ENCODE measurements at regions not wholly inside any gene's neighbourhood (a gene's known extent, or its start where the extent isn't known, plus 50 kb on each side); places are given as distances from the start of the nearest gene placed in this dataset.
"Not testable (repeated sequence)": the region's sequence is repeated elsewhere in the genome, so short reads cannot be mapped to it uniquely, and the experiment has no call there.

DNA sequence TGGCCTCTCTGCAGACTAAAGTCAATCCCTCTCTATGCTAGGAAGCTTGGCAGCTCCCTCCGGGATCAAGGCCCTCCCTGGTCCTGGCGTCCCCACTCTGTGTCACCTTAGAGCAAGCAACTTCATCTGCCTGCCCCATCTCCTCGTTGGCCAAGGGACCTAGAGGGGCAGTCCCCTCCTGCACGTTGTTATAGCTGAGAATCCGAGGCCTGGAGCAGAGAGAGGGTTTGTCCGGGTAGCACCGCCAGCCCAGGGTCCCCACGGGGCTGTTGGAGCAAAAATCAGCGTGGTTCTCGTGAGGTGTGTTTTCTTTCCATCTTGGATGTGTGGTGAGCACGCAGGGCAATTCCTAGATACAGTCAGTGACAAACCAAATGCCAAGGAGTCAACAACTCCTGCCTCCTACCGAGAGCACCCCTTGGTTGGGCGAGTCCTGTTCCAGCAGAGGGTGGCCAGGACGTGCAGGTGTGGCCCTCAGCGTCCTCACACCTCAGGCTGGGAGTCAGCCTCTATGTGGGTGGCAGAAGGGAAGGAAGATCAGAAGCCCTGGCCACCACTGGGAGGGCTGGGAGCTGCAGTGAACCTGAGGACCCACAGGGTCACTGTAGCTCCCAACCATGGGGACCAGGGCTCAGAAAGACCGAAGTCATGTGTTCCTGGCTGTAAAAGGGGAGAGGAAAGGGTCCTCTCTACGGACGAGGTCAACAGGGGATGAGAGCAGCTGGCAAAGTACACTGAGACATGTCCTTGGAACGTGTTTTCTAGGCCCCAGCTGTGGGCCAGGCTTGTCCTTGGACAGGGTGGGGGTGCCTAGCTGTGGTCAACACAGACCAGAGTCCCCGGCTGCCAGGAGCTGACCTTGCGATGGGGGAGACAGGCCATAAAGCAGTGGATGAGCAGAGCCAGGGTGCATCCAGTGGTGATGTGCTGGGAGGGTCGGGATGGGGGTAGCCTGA is 85.6 kb upstream of the CIBAR2 start:
- Histone ChIP-seq H3K4me1 (ENCODE audit: insufficient read depth, low read length) (peaks cover 58% of the 10 kb centered on the region), H3K27me3 (ENCODE audit: insufficient read depth, low read length) (no peaks in the 10 kb centered on the region), H2AFZ (ENCODE audit: low read depth, low read length) (no peak overlapping the region), H3K4me3 (ENCODE audit: low read length) (no peak overlapping the region), H3K9me3 (ENCODE audit: low read length) (no peaks in the 10 kb centered on the region), H3K36me3 (ENCODE audit: insufficient read depth, low read length) (no peaks in the 10 kb centered on the region)

- H2AFZ ChIP-seq (ENCODE audit: low read depth, low read length): no peak overlapping the region
- H3K27me3 ChIP-seq (ENCODE audit: insufficient read depth, low read length): no peaks in the 10 kb centered on the region
- peaks cover 57% of the 10 kb centered on the region for H3K4me1 ChIP-seq (ENCODE audit: insufficient read depth, low read length)
- H3K36me3 ChIP-seq (ENCODE audit: insufficient read depth, low read length): no peaks in the 10 kb centered on the region
- H3K4me3 ChIP-seq (ENCODE audit: low read length): no peak overlapping the region
- H3K9me3 ChIP-seq (ENCODE audit: low read length): no peaks in the 10 kb centered on the region
These were observed 86.9 kb upstream of the CIBAR2 start for GRCh38 chr16:85199069-85199725.

DNA sequence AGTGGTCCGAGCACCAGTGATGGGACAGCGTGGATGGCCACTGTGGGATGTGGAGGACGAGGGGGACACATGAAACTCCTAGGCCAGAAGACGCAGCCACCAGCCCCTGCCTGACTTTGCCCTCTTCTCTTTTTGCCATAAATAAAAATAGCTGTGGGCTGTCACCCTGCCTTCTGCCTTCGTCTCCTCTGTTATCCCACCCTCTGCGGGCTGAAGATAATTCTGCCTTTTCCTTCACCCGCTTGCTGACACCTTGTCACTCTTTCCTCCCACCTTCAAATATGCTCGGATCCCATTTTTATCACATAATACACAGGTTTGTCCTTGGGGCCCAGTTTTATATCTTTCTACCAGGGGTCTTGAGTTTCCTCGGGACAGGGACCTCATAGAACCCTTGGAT is 87.6 kb upstream of the CIBAR2 start:
- Histone ChIP-seq H3K4me1 (ENCODE audit: insufficient read depth, low read length) (peaks cover 50% of the 10 kb centered on the region), H3K4me3 (ENCODE audit: low read length) (no peak overlapping the region)

DNA sequence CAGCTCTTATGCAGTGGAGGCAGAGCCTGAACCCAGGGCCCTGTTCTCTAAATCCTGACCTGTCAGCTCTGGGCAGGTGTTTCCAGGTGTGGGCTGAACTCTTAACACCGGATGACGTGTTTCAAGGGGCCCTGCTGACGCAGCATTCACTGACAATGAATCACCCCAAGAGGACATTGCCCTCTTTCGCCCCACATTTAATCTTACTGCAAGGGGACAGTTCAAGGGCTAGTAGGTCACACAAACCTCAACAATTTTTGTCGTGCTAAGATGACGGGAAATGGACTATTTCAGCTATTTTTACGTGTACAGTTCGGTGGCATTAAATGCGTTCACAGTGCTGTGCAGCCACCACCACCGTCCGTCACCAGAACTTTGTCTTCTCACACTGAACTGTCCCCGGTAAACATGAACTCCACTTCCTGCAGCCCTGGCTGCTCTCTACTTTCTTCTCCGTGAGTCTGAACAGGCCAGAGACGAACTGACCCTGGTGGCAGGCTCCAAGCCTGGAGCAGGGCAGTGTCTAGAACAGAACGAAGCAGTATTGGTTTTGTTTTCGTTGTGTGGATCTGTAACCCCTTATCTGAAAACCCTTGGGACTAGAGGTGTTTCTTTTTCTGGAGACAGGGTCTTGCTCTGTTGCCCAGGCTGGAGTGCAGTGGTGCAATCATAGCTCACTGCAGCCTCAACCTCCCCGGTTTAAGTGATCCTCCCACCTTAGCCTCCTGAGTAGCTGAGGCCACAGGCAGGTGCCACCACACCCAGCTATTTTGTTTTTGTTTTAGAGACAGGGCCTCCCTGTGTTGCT is 88.4 kb upstream of the CIBAR2 start:
- H3K36me3 ChIP-seq (ENCODE audit: insufficient read depth, low read length): no peaks in the 10 kb centered on the region
- no peak overlapping the region for H2AFZ ChIP-seq (ENCODE audit: low read depth, low read length)
- H3K27me3 ChIP-seq (ENCODE audit: insufficient read depth, low read length): no peaks in the 10 kb centered on the region
- peaks cover 42% of the 10 kb centered on the region for H3K4me1 ChIP-seq (ENCODE audit: insufficient read depth, low read length)
- H3K4me3 ChIP-seq (ENCODE audit: low read length): no peak overlapping the region
- no peaks in the 10 kb centered on the region for H3K9me3 ChIP-seq (ENCODE audit: low read length)

More for the DNA sequence above, 87.6 kb upstream of the CIBAR2 start:
- Histone ChIP-seq H2AFZ (ENCODE audit: low read depth, low read length) (no peak overlapping the region), H3K9me3 (ENCODE audit: low read length) (no peaks in the 10 kb centered on the region), H3K27me3 (ENCODE audit: insufficient read depth, low read length) (no peaks in the 10 kb centered on the region), H3K36me3 (ENCODE audit: insufficient read depth, low read length) (no peaks in the 10 kb centered on the region)

DNA sequence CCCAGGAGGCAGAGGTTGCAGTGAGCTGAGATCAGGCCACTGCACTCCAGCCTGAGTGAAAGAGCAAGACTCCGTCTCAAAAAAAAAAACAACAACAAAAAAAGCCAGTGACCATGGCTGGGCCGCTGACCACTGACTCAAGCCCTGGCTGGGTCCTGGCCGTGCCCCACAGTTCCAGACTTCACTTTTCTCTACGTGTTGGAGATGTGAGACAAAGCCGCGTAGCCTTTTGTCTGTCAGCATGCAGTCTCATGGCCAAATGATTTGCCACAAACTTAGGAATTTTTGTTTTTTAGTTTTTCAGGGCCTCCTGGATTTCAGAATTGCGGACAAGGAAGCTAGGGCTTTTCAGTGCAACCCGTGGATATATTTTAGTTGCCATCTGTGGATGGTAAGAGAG is 89.3 kb upstream of the CIBAR2 start:
- Histone ChIP-seq H3K9me3 (ENCODE audit: low read length) (no peaks in the 10 kb centered on the region), H3K36me3 (ENCODE audit: insufficient read depth, low read length) (no peaks in the 10 kb centered on the region), H2AFZ (ENCODE audit: low read depth, low read length) (peak overlapping the region; percentile 21), H3K27me3 (ENCODE audit: insufficient read depth, low read length) (no peaks in the 10 kb centered on the region), H3K4me3 (ENCODE audit: low read length) (peak overlapping the region; percentile 15), H3K4me1 (ENCODE audit: insufficient read depth, low read length) (peaks cover 39% of the 10 kb centered on the region)

DNA sequence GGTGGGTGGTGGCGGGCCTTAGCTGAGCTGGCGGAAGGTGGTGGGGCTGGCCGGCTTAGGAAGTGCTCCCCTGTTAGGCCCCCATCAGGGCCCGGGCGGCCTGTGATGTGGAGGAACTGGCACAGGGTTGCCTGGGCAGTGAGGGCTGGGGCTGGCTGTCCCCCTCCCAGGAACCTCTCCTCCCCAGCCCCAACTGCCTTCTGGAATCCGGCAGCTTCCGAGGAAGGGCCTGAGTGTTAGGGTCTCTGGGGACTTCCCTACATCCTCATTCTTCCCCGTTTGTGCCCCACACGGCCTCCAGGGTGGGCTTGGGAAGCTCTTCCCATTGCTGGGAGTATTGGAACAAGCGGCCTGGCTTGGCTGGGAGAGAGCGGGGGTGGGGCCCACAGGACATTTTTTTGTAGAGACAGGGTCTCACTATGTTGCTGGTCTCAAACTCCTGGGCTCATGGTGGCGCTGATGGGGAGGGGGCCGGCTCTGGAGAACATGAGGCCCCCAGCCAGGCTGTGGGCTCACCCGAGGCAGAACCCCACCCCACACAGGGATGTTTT is 89.9 kb upstream of the CIBAR2 start:
- Histone ChIP-seq H2AFZ (ENCODE audit: low read depth, low read length) (peak overlapping the region; percentile 21), H3K4me3 (ENCODE audit: low read length) (peak overlapping the region; percentile 15), H3K9me3 (ENCODE audit: low read length) (no peaks in the 10 kb centered on the region), H3K4me1 (ENCODE audit: insufficient read depth, low read length) (peaks cover 40% of the 10 kb centered on the region), H3K27me3 (ENCODE audit: insufficient read depth, low read length) (no peaks in the 10 kb centered on the region), H3K36me3 (ENCODE audit: insufficient read depth, low read length) (no peaks in the 10 kb centered on the region)

DNA sequence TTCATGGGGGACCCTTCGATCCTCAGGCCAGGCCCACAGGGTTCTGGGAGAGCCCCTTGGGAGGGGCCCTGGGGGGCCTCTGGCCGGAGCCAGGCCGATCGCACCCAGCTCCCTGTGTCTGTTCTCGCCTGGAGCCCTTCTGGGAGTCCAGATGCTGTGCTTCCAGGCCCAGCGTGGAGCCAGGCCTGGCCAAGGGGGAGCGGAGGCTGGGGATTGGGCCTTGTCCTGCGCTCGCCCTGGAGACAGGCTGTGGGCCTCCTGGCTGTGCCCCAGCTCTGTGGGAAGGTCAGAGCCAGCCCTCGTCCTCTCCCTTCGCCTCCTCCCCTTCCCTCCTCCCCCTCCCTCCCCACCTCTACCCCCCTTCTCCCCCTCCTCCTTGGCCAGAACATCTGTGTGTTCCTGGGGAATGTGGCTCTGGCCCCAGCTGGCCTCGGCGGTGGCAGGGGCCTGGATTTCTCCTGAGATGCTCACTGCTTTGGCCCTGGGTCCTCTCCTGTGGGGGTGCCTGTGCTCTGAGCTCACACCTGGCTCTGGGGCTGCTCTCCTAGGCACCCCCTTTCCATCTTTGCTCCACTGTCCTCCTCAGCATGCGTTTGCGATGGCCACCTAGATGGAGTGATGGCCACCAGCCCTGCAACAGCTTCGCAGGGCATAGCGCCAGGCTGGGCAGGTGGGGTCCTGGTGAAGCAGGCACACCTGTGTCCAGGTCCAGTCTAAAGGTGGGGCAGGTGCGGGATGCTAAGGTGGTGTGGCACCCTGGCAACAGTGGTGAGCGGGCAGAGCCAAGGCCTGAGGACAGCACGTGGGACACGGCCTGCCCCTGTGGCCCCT is 90.6 kb upstream of the CIBAR2 start:
- H3K36me3 ChIP-seq (ENCODE audit: insufficient read depth, low read length): no peaks in the 10 kb centered on the region
- peak overlapping the region; percentile 15 for H3K4me3 ChIP-seq (ENCODE audit: low read length)
- H2AFZ ChIP-seq (ENCODE audit: low read depth, low read length): no peak overlapping the region
- H3K4me1 ChIP-seq (ENCODE audit: insufficient read depth, low read length): peaks cover 47% of the 10 kb centered on the region
- H3K27me3 ChIP-seq (ENCODE audit: insufficient read depth, low read length): no peaks in the 10 kb centered on the region
- no peaks in the 10 kb centered on the region for H3K9me3 ChIP-seq (ENCODE audit: low read length)

DNA sequence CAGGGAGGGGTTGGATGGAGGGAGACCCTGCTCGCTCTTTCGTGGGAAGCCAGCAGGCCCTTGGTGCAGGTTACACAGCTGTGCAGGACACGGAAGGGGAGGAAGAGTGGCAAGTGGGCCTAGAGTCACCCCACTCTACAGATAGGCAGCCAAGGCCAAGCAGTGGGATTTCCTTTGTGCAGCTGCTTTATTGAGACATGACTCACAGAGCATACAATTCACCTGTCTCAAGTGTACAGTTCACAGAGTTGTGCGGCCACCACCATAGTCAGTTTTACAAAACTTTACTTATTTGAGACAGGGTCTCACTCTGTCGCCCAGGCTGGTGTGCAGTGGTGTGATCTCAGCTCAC is 91.2 kb upstream of the CIBAR2 start:
- no peaks in the 10 kb centered on the region for H3K9me3 ChIP-seq (ENCODE audit: low read length)
- H3K36me3 ChIP-seq (ENCODE audit: insufficient read depth, low read length): no peaks in the 10 kb centered on the region
- no peak overlapping the region for H2AFZ ChIP-seq (ENCODE audit: low read depth, low read length)
- H3K4me3 ChIP-seq (ENCODE audit: low read length): no peak overlapping the region
- peaks cover 49% of the 10 kb centered on the region for H3K4me1 ChIP-seq (ENCODE audit: insufficient read depth, low read length)
- no peaks in the 10 kb centered on the region for H3K27me3 ChIP-seq (ENCODE audit: insufficient read depth, low read length)

GRCh38 chr16:85204242-85205010 is 92.2 kb upstream of the CIBAR2 start:
- no peaks in the 10 kb centered on the region for H3K27me3 ChIP-seq (ENCODE audit: insufficient read depth, low read length)
- no peaks in the 10 kb centered on the region for H3K36me3 ChIP-seq (ENCODE audit: insufficient read depth, low read length)
- no peak overlapping the region for H3K4me3 ChIP-seq (ENCODE audit: low read length)
- no peak overlapping the region for H2AFZ ChIP-seq (ENCODE audit: low read depth, low read length)
- H3K9me3 ChIP-seq (ENCODE audit: low read length): no peaks in the 10 kb centered on the region
- H3K4me1 ChIP-seq (ENCODE audit: insufficient read depth, low read length): peaks cover 49% of the 10 kb centered on the region

- not testable (repeated sequence) for H3K4me3 ChIP-seq (ENCODE audit: low read length); H3K27me3 ChIP-seq (ENCODE audit: insufficient read depth, low read length); H3K9me3 ChIP-seq (ENCODE audit: low read length); H2AFZ ChIP-seq (ENCODE audit: low read depth, low read length); H3K36me3 ChIP-seq (ENCODE audit: insufficient read depth, low read length)
- H3K4me1 ChIP-seq (ENCODE audit: insufficient read depth, low read length): peaks cover 49% of the 10 kb centered on the region
These were observed 93.0 kb upstream of the CIBAR2 start for GRCh38 chr16:85205257-85205656.

DNA sequence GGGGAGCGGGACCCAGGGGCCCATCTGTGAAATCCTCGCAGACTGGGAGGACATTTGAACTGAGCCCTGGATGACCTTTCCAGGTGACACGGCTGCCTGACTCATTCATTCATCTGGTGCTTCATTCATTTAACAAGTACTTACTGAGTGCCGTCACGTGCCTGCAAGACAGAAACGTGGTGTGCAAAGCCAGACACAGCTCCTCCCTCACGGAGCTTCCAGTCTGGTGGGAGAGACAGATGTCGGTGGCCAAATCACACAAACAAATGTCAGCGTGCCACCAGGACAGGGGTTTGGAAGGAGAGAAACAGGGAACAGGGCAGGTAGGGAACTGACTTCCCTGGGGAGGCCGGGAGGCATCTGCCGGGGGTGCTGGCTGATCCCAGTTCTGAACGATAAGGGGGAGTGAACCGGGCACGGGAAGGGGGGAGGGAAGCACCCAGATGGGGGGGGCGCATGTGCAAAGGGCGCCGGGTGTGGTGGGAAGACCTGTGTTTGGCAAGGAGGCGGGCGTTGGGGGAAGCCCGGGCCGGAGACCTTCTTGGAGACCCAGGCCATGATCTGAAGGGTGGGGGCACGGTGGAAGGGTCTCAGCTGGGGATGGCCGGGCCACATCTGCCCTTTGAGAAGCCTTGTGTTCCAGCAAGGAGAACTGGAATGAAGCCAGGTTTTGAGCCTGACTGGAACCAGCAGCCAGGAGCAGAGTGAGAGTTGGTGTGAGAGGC is 93.6 kb upstream of the CIBAR2 start:
- Histone ChIP-seq H3K4me3 (ENCODE audit: low read length) (no peak overlapping the region), H2AFZ (ENCODE audit: low read depth, low read length) (no peak overlapping the region), H3K4me1 (ENCODE audit: insufficient read depth, low read length) (peaks cover 43% of the 10 kb centered on the region), H3K36me3 (ENCODE audit: insufficient read depth, low read length) (no peaks in the 10 kb centered on the region), H3K9me3 (ENCODE audit: low read length) (no peaks in the 10 kb centered on the region), H3K27me3 (ENCODE audit: insufficient read depth, low read length) (no peaks in the 10 kb centered on the region)
